ENCODE measurements at regions not wholly inside any gene's neighbourhood (a gene's known extent, or its start where the extent isn't known, plus 50 kb on each side); places are given as distances from the start of the nearest gene placed in this dataset.
"Not testable (repeated sequence)": the region's sequence is repeated elsewhere in the genome, so short reads cannot be mapped to it uniquely, and the experiment has no call there.

- DNase-seq (ENCODE audit: low spot score): no peak
Measured at GRCh38 chr2:83386549-83386948, 1072.5 kb downstream of the SUCLG1 start.

GRCh38 chr2:83378921-83379320 lies 1080.2 kb downstream of the SUCLG1 start:
- DNase-seq (ENCODE audit: low spot score): no peak

- DNase-seq (ENCODE audit: low spot score): no peak
Measured at GRCh38 chr2:83376731-83377130, 1082.3 kb downstream of the SUCLG1 start.

GRCh38 chr2:83370419-83370762 lies 1088.7 kb downstream of the SUCLG1 start:
- DNase-seq (ENCODE audit: low spot score): no peak

GRCh38 chr2:83369601-83370418 lies 1089.3 kb downstream of the SUCLG1 start:
- DNase-seq (ENCODE audit: low spot score): no peak

- no peak for DNase-seq (ENCODE audit: low spot score)
Measured at GRCh38 chr2:83368916-83369315, 1090.2 kb downstream of the SUCLG1 start.

GRCh38 chr2:83368461-83368860 lies 1090.6 kb downstream of the SUCLG1 start:
- DNase-seq (ENCODE audit: low spot score): no peak

GRCh38 chr2:83365476-83365875 lies 1093.6 kb downstream of the SUCLG1 start:
- no peak for DNase-seq (ENCODE audit: low spot score)

- DNase-seq (ENCODE audit: low spot score): no peak
Measured at GRCh38 chr2:83364264-83364663, 1094.8 kb downstream of the SUCLG1 start.

- DNase-seq (ENCODE audit: low spot score): not testable (repeated sequence)
Measured at GRCh38 chr2:83363138-83363537, 1095.9 kb downstream of the SUCLG1 start.

- DNase-seq (ENCODE audit: low spot score): no peak
Measured at GRCh38 chr2:83359336-83359735, 1099.7 kb downstream of the SUCLG1 start.

GRCh38 chr2:83342860-83343329 lies 1116.2 kb downstream of the SUCLG1 start:
- no peak for DNase-seq (ENCODE audit: low spot score)

GRCh38 chr2:83340424-83340823 lies 1118.7 kb downstream of the SUCLG1 start:
- DNase-seq (ENCODE audit: low spot score): no peak

GRCh38 chr2:83339942-83340341 lies 1119.1 kb downstream of the SUCLG1 start:
- DNase-seq (ENCODE audit: low spot score): not testable (repeated sequence)

GRCh38 chr2:83331810-83332209 lies 1127.3 kb downstream of the SUCLG1 start:
- DNase-seq (ENCODE audit: low spot score): no peak

GRCh38 chr2:83323038-83323437 lies 1136.0 kb downstream of the SUCLG1 start:
- no peak for DNase-seq (ENCODE audit: low spot score)

GRCh38 chr2:83320053-83320452 lies 1139.0 kb downstream of the SUCLG1 start:
- no peak for DNase-seq (ENCODE audit: low spot score)

GRCh38 chr2:83305758-83306378 lies 1153.2 kb downstream of the SUCLG1 start:
- no peak for DNase-seq (ENCODE audit: low spot score)

- no peak for DNase-seq (ENCODE audit: low spot score)
Measured at GRCh38 chr2:83291083-83291482, 1168.0 kb downstream of the SUCLG1 start.

GRCh38 chr2:83282841-83283240 lies 1176.2 kb downstream of the SUCLG1 start:
- DNase-seq (ENCODE audit: low spot score): no peak

- DNase-seq (ENCODE audit: low spot score): no peak
Measured at GRCh38 chr2:83282043-83282795, 1176.9 kb downstream of the SUCLG1 start.

GRCh38 chr2:83280391-83280790 lies 1178.7 kb downstream of the SUCLG1 start:
- no peak for DNase-seq (ENCODE audit: low spot score)

- no peak for DNase-seq (ENCODE audit: low spot score)
Measured at GRCh38 chr2:83273322-83273721, 1185.8 kb downstream of the SUCLG1 start.

Measured in putamen (tissue), 1 donor.